Rectal smooth muscle tissue (tissue), 1 donor: ENCODE measurements at regions not wholly inside any gene's neighbourhood (a gene's known extent, or its start where the extent isn't known, plus 50 kb on each side); places are given as distances from the start of the nearest gene placed in this dataset.
"Not testable (repeated sequence)": the region's sequence is repeated elsewhere in the genome, so short reads cannot be mapped to it uniquely, and the experiment has no call there.

Experiments used
- H3K27ac ChIP-seq: one replicate; pipeline ENCODE4 v1.7.0; 2013; ENCODE audit warnings: low read depth, low read length, inconsistent platforms
- H3K27me3 ChIP-seq: one replicate; pipeline ENCODE4 v1.7.0; 2013; ENCODE audit warnings: low read length; ENCODE audit not compliant: control insufficient read depth, insufficient read depth
- H3K36me3 ChIP-seq: one replicate; pipeline ENCODE4 v1.7.0; 2013; ENCODE audit warnings: low read length; ENCODE audit not compliant: control insufficient read depth, insufficient read depth
- H3K4me1 ChIP-seq: one replicate; pipeline ENCODE4 v1.7.0; 2013; ENCODE audit warnings: low read length; ENCODE audit not compliant: control insufficient read depth, insufficient read depth
- H3K4me3 ChIP-seq: one replicate; pipeline ENCODE4 v1.7.0; 2013; ENCODE audit warnings: low read length
- H3K9ac ChIP-seq: one replicate; pipeline ENCODE4 v1.7.0; 2013; ENCODE audit warnings: low read length

DNA sequence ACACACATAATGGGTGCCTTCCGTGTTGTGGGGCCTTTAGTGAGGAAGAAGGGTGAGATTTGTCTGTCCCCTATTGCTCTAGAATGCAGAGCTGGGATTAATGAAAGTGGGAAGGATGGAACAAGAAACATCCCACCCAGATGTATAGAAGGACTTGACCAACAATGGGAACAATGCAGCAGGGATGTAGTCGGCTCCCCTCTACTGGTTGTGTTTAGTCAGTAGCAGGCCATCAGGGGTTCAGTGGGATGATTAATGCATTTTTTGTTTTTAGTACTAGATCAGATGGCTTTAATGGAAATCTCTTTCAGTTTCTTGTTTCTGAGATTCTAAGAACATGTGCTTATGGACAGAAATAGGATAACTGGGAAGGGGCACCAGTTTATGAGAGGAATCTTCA, 156.0 kb upstream of the ROPN1 start:
- Histone ChIP-seq H3K36me3 (no peaks in the 10 kb centered on the region), H3K27me3 (no peaks in the 10 kb centered on the region), H3K9ac (no peak overlapping the region), H3K4me1 (no peaks in the 10 kb centered on the region), H3K4me3 (no peak overlapping the region), H3K27ac (no peak overlapping the region)

DNA sequence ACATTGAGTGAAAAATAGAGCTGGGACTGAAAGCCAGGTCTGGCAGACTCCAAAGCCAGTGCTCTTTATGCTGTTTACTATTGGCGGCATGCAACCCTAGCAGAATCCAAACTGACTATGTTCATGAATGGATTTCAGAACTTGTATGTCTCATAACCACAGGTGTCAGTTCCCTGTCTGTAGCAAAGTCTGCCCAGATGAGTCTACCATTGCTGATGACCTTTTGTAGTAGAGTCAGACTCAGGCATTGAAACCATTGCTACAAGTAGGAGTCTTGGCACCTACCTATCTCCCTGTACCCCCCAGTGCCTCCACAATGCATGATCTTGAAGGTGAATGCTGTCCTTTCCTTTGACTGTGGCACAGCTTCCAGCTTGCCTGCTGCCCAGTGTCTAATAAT, 157.2 kb upstream of the ROPN1 start:
- no peak overlapping the region for H3K27ac ChIP-seq
- H3K4me1 ChIP-seq, result no peaks in the 10 kb centered on the region

DNA sequence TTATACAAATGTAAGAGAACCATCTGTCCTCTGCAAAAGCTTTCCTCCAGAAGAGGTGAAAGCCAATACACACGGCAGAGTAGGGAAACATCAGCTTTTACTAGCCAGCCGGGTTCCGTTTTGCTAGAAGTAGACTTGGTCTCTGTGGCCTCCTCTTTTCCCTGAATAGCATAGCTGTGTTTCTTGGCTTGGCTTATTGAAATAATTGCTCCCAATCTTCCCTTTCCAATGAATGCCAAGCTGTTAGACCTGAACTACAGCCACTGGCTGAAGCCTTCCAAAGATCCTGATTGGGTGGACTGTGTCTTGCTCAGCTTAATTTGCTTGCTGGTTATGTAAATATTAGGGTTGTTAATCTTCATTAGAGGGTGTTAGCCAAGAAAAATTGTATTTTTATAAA, 157.8 kb upstream of the ROPN1 start:
- H3K27ac ChIP-seq, result no peak overlapping the region
- H3K4me1 ChIP-seq, result no peaks in the 10 kb centered on the region
- no peaks in the 10 kb centered on the region for H3K36me3 ChIP-seq
- H3K27me3 ChIP-seq, result no peaks in the 10 kb centered on the region
- H3K9ac ChIP-seq, result no peak overlapping the region
- H3K4me3 ChIP-seq, result no peak overlapping the region

More for the DNA sequence above, 157.2 kb upstream of the ROPN1 start:
- no peaks in the 10 kb centered on the region for H3K36me3 ChIP-seq
- no peak overlapping the region for H3K9ac ChIP-seq
- no peak overlapping the region for H3K4me3 ChIP-seq
- H3K27me3 ChIP-seq, result no peaks in the 10 kb centered on the region

DNA sequence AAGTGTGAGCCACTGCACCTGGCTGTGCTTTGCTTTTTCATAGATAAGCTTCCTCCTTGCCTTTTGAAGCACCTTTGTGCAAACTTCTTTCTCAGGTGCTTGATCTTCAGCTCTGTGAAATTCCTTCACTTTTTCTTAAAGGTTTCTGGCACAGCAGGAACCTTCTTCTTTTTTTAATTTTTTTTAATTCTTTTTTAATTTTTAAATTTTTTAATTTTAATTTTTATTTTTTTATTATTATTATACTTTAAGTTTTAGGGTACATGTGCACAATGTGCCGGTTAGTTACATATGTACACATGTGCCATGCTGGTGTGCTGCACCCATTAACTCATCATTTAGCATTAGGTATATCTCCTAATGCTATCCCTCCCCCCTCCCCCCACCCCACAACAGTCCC, 161.0 kb upstream of the ROPN1 start:
- not testable (repeated sequence) for H3K27ac ChIP-seq, H3K4me3 ChIP-seq, H3K4me1 ChIP-seq, H3K36me3 ChIP-seq, H3K27me3 ChIP-seq, H3K9ac ChIP-seq

DNA sequence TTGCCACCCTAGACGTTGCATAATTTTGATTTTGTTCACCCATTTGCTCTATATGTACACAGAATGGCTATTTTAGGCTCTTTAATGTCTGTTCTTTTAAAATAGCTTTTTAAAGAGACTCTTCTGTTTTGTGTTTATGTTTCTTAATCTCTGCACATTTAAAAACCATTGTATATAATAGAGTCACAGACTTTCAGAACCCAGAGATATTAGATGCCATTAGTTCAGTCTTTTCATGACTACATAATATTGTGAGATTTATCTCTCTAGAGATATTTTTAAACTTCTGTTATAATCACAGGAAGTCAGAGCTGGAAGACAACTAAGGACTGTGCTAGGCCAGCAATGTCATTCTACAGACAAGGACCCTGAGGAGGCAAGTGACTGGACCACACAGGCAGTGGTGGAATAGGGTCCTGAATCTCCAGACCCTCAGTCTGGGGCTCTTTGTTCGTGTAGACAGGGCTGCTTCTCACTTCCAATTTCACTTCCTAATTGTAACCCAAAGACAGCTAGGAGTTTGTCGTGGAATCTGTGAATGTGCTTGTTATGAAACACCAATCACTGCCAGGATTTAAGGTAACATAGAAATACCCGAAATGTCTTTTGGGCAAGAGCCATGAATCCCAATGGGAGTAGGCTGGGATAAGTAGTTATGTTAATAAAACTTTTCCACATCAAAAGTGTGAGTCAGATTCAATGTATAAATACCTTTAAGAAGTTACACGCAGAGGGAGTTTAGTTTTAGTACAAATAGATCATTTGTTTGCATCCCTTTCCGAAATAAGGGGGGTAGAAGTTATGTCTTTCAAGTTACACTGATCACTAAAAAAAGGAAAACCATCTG, 165.2 kb upstream of the ROPN1 start:
- H3K27ac ChIP-seq, result no peak overlapping the region
- H3K27me3 ChIP-seq, result no peaks in the 10 kb centered on the region
- H3K9ac ChIP-seq, result no peak overlapping the region
- no peak overlapping the region for H3K4me3 ChIP-seq
- H3K36me3 ChIP-seq, result no peaks in the 10 kb centered on the region
- H3K4me1 ChIP-seq, result peaks cover 15% of the 10 kb centered on the region

DNA sequence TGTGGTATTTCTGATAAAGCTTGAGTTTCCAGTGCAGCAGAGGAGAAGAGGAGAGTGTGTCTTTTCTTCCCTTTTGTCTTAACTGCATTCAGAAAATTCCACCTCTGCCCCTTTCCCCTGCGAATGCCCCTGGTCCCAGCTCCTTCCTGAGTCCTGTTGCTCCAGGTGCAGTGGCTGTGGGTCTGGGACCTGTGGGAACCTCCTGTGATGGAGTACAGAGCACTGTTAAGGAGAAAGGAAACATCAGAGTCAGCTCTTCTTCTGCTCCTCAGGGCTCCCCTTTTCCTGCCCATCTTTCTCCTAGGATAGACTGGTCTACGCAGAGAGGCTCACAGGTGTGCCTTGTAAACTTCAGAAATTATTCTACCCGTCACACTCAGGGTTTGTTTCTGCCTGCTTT, 165.8 kb upstream of the ROPN1 start:
- Histone ChIP-seq H3K4me3 (no peak overlapping the region), H3K27ac (no peak overlapping the region), H3K9ac (no peak overlapping the region), H3K4me1 (peaks cover 15% of the 10 kb centered on the region), H3K36me3 (no peaks in the 10 kb centered on the region), H3K27me3 (no peaks in the 10 kb centered on the region)

DNA sequence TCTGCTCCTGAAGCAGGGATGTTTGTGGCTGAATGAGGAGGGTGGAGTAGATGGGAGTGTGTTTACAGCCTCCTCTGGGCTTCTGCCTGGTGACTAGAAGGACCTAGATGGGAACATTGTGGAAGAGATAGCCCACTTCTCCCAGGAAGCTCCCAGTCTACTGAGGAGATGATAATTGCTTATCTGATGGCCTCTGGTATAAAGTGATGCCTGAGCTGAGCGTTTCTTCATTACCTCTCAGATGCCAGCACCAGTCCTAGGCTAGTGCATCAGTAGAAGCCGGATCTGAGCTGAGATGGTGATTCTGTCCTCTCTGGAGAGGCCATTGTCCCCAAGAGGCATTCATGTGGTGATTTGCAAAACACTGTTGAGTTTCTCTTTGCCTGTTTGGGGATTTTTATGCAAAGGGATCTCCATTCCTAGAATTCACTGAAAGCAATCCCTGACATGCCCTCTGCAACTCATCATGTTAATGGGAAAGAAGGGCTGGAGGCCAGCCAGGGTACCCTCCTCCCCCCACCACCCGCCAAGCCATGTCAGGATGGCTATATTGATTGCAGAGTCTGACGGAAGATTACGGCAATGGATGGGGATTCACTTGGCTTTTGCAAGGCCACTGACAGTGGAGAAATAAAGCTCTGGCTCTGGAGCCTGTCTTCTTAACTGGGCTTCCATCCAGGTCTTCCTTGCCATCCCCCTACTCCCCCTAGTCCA, 166.4 kb upstream of the ROPN1 start:
- Histone ChIP-seq H3K4me1 (peaks cover 15% of the 10 kb centered on the region), H3K9ac (no peak overlapping the region), H3K27me3 (no peaks in the 10 kb centered on the region), H3K36me3 (no peaks in the 10 kb centered on the region), H3K4me3 (no peak overlapping the region), H3K27ac (no peak overlapping the region)

DNA sequence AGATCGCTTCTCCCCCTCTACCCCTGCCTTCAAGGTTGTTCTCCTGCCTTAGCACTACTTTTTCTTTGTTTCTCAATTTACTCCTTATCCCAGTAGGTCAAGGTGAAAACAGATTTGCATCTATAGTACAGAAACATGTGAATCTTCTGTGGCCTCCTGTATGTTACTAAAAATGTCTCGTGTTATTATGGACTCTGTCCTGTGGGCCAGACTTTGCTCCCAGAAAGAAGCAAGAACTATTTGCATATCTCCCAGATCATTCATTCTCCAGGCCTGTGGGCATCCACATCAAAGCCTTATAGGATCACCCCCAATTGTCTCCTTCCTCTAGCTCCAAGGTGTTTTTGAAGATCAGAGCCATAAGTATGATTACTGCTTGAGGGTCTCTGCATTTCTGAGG, 169.5 kb upstream of the ROPN1 start:
- Histone ChIP-seq H3K4me1 (peaks cover 15% of the 10 kb centered on the region), H3K27ac (no peak overlapping the region), H3K9ac (no peak overlapping the region), H3K4me3 (no peak overlapping the region), H3K27me3 (no peaks in the 10 kb centered on the region), H3K36me3 (no peaks in the 10 kb centered on the region)

DNA sequence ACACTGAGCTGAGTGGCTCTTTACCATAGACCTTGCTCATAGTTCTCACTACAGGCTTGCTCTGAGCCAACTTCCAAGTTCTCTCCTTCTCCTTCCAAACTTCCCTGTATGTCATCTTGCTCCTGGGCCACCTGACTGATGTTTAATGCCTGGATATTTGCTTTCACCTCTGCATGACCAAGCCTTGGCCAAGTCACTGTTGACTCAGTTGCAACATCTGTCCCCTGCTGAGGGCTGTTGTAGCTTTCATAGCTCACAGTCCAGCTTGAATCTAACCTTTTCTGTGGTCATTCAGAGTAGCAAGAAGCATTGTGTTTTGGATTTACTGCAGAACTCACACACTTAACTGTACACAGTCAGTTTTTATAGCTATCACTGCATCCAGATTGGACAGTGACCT, 171.8 kb upstream of the ROPN1 start:
- no peak overlapping the region for H3K4me3 ChIP-seq
- no peak overlapping the region for H3K9ac ChIP-seq
- no peak overlapping the region for H3K27ac ChIP-seq
- peaks cover 4% of the 10 kb centered on the region for H3K4me1 ChIP-seq
- H3K36me3 ChIP-seq, result no peaks in the 10 kb centered on the region
- no peaks in the 10 kb centered on the region for H3K27me3 ChIP-seq

DNA sequence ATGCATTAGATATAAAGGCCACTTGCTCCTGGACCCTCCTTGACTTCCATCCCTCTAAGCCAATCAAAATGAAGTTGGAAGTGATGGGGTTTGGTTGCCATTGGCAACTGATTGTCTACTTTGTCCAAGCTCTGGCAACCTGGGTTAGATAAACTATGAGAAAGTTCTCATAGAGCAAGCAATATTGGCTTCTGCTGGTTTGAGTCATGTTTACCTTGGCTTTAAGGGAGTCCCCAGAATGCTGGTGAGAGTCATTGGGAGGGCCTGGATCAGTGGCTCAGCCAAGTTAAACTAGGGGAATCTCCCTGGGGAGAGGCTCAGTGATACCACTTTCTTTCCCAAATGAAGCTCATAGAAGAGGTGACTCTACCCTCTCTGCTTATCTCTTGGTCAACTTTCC, 176.3 kb upstream of the ROPN1 start:
- Histone ChIP-seq H3K4me3 (no peak overlapping the region), H3K9ac (no peak overlapping the region), H3K27me3 (no peaks in the 10 kb centered on the region), H3K4me1 (no peaks in the 10 kb centered on the region), H3K36me3 (no peaks in the 10 kb centered on the region), H3K27ac (no peak overlapping the region)

DNA sequence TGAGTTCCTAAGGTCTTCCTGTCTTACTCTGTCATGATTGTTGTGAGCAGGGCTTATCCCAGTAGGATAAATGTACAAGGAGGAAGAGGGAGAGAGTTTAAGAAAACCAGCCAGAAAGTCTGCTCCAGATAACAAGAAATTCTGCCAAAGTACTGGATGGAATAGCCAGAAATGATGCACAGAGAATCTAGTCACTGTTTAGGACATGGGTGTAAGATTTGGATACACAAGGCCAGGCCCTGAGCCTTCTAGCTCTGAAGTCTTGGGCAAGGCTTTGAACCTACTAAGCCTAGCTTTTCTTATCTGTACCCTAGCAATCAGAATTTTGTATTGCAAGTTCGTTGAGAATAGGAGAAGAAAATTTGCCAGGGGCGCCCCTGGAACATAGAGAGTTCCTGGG, 180.4 kb upstream of the ROPN1 start:
- no peak overlapping the region for H3K27ac ChIP-seq
- H3K4me3 ChIP-seq, result no peak overlapping the region
- no peak overlapping the region for H3K9ac ChIP-seq
- H3K36me3 ChIP-seq, result no peaks in the 10 kb centered on the region
- H3K4me1 ChIP-seq, result peaks cover 5% of the 10 kb centered on the region
- no peaks in the 10 kb centered on the region for H3K27me3 ChIP-seq

DNA sequence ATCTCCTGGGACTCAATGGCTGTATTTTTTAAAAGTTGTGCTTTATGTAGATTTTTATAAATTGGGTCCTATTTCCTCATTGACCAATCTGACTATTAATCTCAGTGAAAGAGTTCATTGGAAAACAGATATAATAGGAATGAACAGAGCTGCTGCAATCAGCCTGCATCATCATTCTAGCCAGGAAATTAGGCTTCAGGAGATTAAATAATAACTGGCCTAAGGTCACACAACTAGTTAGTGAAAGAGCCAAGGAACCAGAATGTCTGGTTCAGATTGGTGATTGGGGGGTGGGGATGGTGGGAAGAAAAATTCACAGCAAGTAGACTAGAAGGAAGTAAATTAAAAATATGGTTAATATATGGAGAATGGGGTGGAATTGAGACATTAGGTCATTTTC, 180.9 kb upstream of the ROPN1 start:
- no peaks in the 10 kb centered on the region for H3K27me3 ChIP-seq

DNA sequence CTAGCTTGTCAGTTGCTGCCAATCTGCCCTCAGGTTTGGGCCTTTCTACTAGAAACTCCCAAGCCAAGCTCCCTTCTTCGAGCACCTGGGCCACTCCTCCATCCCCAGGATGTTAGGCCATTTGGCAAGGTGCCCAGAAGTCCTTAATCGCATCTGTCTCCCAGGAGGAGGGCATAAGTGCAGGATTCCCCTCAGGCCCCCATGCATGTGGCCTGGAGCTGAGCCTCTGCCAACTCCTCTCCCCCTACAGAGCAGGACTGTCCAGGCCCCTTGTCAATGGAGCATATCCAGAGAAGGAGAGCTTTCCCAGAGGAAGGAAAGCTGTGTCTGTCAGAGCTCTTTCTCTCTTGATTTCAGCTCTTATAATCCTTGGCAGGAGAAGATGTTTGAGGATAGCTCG, 182.6 kb upstream of the ROPN1 start:
- H3K4me1 ChIP-seq, result peaks cover 9% of the 10 kb centered on the region
- H3K27me3 ChIP-seq, result no peaks in the 10 kb centered on the region
- no peak overlapping the region for H3K27ac ChIP-seq
- H3K36me3 ChIP-seq, result no peaks in the 10 kb centered on the region
- H3K9ac ChIP-seq, result no peak overlapping the region
- H3K4me3 ChIP-seq, result no peak overlapping the region

More for the DNA sequence above, 180.9 kb upstream of the ROPN1 start:
- Histone ChIP-seq H3K4me3 (no peak overlapping the region), H3K4me1 (peaks cover 9% of the 10 kb centered on the region), H3K27ac (no peak overlapping the region), H3K9ac (no peak overlapping the region), H3K36me3 (no peaks in the 10 kb centered on the region)
